Fibroblast of upper back skin (primary cell): ENCODE measurements at regions not wholly inside any gene's neighbourhood (a gene's known extent, or its start where the extent isn't known, plus 50 kb on each side); places are given as distances from the start of the nearest gene placed in this dataset.
A peak's percentile ranks its signal among the peaks of the same experiment; 100 is the strongest.
"Not testable (repeated sequence)": the region's sequence is repeated elsewhere in the genome, so short reads cannot be mapped to it uniquely, and the experiment has no call there.

ENCODE experiments used
- DNase-seq: peaks from one replicate; pipeline ENCODE4 v3.0.0-alpha.2; 2013

GRCh38 chr10:3281941-3282673 lies 109.5 kb upstream of the PITRM1 start:
- peak; percentile 21 for DNase-seq

- DNase-seq, result no peak
Observed at GRCh38 chr10:3278771-3279170, 106.2 kb upstream of the PITRM1 start.

DNA sequence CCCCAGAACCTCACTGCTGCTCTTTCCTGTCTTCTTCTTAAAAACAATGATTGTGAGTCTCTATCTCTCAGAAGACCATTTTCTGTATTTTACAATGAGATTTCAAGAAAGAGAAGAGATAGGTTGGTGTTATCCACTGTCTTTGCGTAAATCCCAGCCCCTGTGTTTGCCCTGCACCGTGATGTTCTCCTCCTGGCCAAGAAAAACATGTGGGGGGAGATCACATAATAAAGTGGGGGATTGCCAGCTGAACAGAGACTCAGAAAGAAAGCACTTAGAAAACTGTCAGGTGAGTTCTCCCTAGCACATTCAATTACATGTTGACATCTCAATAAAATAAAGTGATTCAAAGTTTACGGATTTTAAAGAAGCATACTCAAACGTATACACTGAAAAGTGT lies 105.0 kb upstream of the PITRM1 start:
- DNase-seq, result no peak

- DNase-seq, result no peak
Observed at GRCh38 chr10:3274414-3274813, 101.8 kb upstream of the PITRM1 start.

GRCh38 chr10:3273966-3274365 lies 101.4 kb upstream of the PITRM1 start:
- no peak for DNase-seq

GRCh38 chr10:3272300-3272699 lies 99.7 kb upstream of the PITRM1 start:
- no peak for DNase-seq

GRCh38 chr10:3271354-3272115 lies 99.0 kb upstream of the PITRM1 start:
- DNase-seq, result no peak

DNA sequence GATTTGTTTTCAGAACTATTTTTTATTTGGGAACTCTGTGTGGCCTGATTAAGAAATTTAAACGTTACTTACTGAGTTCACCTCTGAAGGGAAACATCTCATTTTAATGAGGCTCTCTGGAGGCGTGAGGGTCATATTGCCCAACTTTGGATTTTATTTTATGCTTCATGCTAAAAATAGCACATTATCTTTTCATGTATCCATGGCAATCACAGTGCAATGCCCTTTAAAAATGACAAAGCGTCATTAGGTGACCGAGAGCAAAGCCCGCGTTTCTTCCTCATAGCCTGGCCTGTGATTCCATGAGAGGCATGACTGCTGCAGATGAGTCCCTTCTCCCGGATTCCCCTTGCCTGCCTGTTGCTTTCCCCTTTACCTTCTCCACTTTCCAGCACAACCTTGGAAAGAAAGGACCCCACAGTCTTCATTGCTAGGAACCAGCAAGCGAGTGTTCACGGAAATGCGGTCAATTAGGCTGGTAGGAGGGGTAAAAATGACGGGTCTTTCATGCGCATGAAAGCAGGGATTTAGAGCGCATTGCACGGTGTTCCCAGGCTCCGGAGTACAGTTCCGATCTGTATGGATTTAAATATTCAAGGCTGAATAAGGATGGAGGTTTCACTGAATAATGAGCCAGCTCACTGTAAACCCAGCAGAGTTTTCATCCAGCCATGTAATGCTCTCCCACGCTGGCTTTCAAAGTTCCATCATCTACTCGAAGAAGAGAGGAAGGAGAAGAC lies 98.2 kb upstream of the PITRM1 start:
- no peak for DNase-seq

GRCh38 chr10:3268025-3268424 lies 95.4 kb upstream of the PITRM1 start:
- DNase-seq, result no peak

- DNase-seq, result peak; percentile 30
Observed at GRCh38 chr10:3265088-3265487, 92.5 kb upstream of the PITRM1 start.

GRCh38 chr10:3264161-3264761 lies 91.7 kb upstream of the PITRM1 start:
- no peak for DNase-seq

- DNase-seq, result no peak
Observed at GRCh38 chr10:3263747-3264146, 91.2 kb upstream of the PITRM1 start.

DNA sequence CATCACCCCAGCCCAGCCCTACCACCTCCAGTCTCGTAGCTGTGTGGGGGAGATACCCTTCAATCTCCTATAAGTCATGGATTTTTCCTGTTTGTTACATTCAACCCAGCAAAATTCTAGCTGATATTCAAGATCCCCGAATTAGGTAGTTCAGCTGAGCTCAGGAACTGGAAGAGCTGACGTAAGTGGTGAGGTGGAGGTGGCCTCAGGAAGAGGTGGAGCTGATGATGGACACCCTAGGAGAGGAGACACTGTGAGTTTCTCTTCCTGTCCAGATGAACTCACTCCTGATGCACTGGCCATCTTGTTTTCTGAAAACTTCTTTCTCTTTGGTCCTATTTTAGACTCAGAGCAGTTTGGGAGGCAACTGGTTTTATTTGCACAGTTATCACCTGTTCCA lies 90.5 kb upstream of the PITRM1 start:
- no peak for DNase-seq

DNA sequence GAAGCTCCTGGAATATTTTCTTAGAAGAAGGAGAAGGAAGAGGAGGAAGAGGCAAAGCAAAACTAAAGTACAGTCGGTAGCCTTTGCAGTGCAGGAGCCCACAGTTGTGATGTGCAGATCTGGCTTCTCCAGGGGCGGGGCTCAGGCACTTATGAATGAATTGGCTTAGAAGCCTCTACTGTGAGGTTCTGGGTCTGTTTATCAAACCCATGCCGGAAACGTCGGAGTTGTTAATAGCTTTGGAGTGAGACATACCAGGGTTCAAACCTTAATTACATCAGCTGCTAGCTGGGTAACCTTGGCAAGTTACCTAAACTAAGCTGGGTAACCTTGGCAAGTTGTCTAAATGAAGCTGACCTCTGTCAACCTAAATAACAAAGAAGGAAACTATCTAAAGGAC lies 89.3 kb upstream of the PITRM1 start:
- no peak for DNase-seq

DNA sequence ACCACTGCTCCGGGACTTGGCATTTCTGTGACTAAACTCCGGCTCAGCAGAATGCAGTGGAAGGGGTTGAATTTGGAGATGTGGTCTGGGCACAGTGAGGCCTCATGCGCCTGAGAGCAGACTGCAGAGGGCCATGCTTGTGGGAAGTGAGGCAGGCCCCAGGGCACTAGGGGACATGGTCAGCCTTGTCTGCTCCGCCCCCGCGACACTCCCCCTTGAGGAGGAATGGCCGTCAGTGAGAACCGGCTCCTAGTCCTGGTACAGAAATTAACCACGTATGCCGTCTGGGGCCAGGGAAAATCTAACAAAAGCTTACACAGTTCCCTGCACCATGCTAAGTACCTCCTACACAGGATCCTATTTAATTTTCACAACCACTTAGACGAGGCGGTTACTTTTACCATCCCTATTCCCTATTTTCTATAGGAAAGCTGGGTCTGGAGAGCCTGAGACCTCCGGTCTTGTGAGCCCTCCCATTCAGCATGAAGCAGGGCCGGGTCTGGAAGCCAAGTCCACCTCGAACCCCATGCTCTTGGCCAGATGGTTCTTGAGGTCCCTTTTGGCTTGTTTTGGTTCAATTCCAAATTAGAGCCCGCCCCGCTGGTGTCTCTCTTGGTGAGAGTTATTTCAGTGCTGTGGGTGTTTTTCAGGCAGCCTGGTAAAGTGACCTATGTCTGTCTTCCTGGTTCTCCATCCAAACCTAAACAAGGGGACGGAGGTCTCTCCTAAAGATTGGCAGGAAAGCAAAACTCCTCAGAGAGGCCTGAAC lies 87.7 kb upstream of the PITRM1 start:
- no peak for DNase-seq

GRCh38 chr10:3259499-3259898 lies 86.9 kb upstream of the PITRM1 start:
- no peak for DNase-seq

DNA sequence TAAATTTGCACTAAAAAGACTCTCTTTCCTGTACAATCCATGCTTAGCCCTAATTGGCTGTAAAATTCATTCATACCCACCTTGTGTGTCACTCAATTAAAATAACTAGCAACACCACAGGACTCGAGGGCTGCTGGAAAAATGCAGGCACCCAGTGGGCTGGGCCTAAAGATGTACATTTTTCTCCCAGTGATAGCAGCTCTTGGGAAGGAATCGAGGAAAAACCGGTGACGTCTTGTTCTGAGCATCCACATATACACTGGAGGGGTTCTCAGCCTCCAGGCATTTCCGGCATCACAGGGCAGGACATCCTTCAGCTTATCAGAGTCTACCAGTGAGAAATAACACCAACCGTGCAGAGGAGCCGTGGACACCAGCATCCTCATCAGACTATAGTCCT lies 85.8 kb upstream of the PITRM1 start:
- DNase-seq, result peak; percentile 20

GRCh38 chr10:3255616-3256015 lies 83.0 kb upstream of the PITRM1 start:
- DNase-seq, result no peak

- DNase-seq, result no peak
Observed at GRCh38 chr10:3255075-3255474, 82.5 kb upstream of the PITRM1 start.

DNA sequence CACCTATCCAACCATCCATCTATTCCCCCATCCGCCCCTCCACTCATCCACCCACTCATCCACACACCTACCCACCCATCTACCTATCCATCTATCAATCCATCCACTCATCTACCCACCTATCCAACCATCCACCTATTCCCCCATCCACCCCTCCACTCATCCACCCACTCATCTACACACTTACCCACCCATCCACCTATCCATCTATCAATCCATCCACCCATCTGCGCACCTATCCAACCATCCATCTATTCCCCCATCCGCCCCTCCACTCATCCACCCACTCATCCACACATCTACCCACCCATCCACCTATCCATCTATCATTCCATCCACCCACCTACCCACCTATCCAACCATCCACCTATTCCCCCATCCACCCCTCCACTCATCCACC lies 81.4 kb upstream of the PITRM1 start:
- DNase-seq, result not testable (repeated sequence)

DNA sequence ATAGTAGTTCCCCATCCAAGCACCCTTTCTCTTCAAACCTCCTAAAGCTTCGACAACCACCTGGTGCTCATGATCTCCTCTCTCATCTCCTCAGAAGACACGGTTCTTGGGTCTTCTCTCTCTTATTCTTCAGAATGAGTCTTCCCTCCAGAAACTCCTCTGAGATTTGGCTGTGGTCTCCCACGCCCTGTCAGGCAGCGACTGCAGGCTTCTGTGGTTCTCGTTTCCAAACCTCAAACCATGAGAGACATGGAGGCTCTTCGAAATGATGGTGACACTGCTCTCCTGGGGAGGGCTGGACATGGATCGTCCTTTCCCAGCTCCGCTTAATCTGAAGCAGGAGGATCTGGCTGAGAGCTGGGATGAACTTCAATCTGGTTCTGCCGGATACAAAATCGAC lies 78.6 kb upstream of the PITRM1 start:
- DNase-seq, result no peak

DNA sequence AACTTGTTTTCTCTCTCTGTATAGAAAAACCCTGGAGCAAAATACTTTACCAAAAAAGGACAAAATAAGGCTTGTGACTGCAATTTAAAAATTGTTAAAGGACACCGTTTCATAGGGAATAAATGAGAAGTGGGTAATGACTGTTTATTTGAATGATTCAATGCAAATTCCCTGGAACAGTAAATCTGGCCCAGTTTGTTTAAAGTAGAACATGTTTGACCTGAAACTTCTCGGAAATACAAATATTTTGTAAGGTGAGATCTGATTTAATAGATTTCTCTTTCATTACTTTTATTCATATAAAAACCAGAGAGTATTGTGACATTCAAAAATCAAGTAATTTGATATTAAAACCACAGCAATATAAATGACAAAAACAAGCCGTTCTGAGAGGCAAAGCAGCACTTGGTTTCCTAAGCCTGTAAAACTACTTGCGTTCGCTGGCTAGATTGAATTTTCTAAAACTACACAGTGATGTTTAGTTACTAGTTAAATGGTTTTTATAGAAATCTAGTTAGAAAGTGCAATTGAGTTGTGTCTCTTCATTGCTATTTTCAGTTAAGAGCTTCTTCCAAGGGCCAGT lies 76.8 kb upstream of the PITRM1 start:
- no peak for DNase-seq
